ENCODE measurements at regions not wholly inside any gene's neighbourhood (a gene's known extent, or its start where the extent isn't known, plus 50 kb on each side); places are given as distances from the start of the nearest gene placed in this dataset.

DNA sequence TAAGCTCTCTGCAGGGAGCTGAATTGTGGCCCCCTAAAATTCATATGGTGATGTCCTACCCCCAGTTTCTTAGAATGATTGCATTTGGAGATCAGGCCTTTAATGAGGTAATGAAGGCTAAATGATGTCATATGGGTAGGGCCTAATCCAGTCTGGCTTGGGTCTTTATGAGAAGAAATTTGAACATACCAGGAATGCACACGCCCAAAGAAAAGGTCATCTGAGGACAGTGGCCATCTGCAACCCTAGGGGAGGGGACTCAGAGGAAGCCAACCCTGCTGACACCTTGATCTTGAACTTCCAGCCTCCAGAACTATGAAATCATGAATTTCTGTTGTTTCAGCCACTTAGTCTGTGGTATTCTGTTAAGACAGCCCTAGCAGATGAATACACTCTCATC, 426.7 kb downstream of the EPHA4 start:
- TF ChIP-seq, protein P1, sequence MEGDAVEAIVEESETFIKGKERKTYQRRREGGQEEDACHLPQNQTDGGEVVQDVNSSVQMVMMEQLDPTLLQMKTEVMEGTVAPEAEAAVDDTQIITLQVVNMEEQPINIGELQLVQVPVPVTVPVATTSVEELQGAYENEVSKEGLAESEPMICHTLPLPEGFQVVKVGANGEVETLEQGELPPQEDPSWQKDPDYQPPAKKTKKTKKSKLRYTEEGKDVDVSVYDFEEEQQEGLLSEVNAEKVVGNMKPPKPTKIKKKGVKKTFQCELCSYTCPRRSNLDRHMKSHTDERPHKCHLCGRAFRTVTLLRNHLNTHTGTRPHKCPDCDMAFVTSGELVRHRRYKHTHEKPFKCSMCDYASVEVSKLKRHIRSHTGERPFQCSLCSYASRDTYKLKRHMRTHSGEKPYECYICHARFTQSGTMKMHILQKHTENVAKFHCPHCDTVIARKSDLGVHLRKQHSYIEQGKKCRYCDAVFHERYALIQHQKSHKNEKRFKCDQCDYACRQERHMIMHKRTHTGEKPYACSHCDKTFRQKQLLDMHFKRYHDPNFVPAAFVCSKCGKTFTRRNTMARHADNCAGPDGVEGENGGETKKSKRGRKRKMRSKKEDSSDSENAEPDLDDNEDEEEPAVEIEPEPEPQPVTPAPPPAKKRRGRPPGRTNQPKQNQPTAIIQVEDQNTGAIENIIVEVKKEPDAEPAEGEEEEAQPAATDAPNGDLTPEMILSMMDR (IDR thresholded peaks at IDR 0.05; ENCODE audit: extremely low read depth, insufficient read depth, missing control alignments), result no peak
- in situ Hi-C loops (cut with MboI; ENCODE audit: low pct_unique_long_range_greater_than_20kb, low sequenced_read_pairs, unreplicated experiment), result loop anchor here (25.0 kb wide), 1 partner anchor 108 kb away; no protein-coding TSS in a partner anchor
- no peak for DNase-seq (ENCODE audit: low spot score)

DNA sequence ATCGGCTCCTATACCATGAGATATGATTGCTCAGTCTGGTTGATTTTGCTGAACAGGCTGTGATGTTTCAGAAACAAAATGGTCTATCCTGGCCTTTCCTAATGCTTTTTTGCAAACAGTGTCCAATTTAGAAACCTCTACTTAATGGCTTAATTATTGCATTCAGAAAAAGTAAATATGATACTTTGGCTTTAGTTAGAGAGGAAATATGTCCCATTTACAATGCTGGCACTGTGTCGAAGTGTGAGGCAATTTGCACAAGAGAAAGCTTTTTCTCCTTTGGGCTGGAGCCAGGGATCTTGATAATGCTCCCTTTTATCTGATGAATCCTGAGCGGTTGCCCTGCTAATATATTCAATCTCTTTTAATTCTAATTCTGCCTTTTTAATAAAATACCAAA, 418.9 kb downstream of the EPHA4 start:
- TF ChIP-seq, protein P1 (IDR thresholded peaks at IDR 0.05; ENCODE audit: extremely low read depth, insufficient read depth, missing control alignments), result no peak
- DNase-seq (ENCODE audit: low spot score), result no peak
- in situ Hi-C loops (cut with MboI; ENCODE audit: low pct_unique_long_range_greater_than_20kb, low sequenced_read_pairs, unreplicated experiment), result no loop called here

DNA sequence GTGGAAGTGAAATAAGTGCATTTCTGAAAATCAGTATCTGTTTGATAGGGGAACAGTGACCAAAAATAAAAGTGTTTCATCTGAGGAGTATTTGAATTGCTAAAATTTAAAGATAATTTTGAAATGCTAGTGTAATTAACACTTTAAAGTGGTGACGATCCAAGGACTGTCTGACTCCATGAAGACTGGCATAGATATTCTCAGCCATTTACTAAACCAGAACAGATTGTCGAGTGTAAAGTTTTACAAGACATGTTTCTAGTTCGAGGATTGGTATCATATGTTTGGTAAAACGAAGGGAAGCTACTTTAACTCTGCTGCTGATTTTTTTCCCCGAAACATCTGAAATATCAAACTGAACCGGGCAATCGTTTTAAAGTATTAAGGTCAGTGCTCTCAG, 417.9 kb downstream of the EPHA4 start:
- in situ Hi-C loops (cut with MboI; ENCODE audit: low pct_unique_long_range_greater_than_20kb, low sequenced_read_pairs, unreplicated experiment), result no loop called here
- DNase-seq (ENCODE audit: low spot score), result no peak
- TF ChIP-seq, protein P1 (IDR thresholded peaks at IDR 0.05; ENCODE audit: extremely low read depth, insufficient read depth, missing control alignments), result no peak

DNA sequence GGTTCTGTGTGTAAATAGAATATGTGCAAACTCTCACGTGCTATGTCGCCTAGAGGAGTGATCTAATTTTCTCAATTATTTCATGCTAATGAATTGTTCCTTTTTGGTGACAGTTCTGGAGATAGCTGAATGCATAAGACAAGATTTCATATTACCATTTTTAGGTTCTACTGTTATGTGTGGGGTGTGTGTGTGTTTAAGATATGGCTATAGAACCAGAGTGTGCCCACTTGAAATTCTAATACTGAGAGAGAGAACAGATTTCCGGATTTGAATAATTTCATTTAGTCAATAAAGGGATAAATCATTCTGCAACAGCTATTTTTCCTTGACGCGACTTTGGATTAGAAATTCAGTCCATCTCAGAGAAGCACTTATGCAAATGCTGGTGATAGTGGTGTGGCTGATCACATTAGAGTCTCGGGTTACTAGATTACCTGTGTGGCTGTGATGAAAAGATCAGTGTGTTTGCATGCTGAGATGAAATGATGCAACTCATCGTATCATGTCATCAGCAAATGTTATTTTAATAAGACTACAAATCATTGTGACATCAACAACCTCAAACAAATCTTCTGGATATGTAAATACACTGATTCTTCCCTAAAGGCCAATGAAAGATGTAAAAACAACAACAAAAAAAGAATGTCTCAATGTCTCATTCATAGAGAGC, 415.9 kb downstream of the EPHA4 start:
- TF ChIP-seq, protein P1 (IDR thresholded peaks at IDR 0.05; ENCODE audit: extremely low read depth, insufficient read depth, missing control alignments), result no peak
- in situ Hi-C loops (cut with MboI; ENCODE audit: low pct_unique_long_range_greater_than_20kb, low sequenced_read_pairs, unreplicated experiment), result no loop called here
- DNase-seq (ENCODE audit: low spot score), result no peak

DNA sequence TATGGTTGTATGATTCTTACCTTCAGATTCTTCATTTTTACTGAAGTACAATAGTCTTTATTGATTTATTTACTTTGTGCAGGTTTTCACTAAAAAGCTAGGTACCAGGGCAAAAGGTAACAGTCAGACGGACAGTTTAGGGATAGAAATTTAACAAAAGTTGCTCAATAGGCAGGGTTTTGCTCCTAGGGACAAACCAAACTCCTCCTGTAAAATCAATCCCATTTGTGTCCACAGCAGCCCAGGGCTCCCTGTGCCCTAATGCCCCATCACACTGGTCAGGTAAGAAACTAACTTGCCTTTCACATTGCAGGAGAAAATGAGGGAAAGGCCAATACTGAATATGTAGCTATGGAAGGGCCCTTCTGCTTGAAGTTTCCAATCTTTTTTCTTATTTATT, 410.9 kb downstream of the EPHA4 start:
- in situ Hi-C loops (cut with MboI; ENCODE audit: low pct_unique_long_range_greater_than_20kb, low sequenced_read_pairs, unreplicated experiment), result no loop called here
- TF ChIP-seq, protein P1 (IDR thresholded peaks at IDR 0.05; ENCODE audit: extremely low read depth, insufficient read depth, missing control alignments), result no peak
- no peak for DNase-seq (ENCODE audit: low spot score)

DNA sequence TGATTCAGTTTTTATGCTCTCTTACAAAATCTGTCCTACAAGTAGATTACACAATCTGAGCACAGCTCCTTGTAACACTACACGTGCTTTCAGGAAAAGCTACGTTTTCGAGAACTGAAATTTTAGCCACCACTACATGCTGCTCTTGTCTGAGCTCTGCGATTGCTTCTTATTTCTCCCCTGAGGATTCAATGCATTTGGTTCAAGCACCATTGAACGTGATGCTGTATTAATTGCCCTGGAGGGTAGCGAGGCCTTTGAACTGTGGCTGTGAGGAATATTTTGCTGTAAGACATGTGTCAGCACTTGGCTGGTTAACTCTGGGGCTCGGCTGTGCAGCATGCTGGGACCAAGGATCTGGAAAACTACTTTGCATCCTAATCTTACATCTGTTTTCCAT, 405.8 kb downstream of the EPHA4 start:
- in situ Hi-C loops (cut with MboI; ENCODE audit: low pct_unique_long_range_greater_than_20kb, low sequenced_read_pairs, unreplicated experiment), result no loop called here
- no peak for DNase-seq (ENCODE audit: low spot score)
- TF ChIP-seq, protein P1 (IDR thresholded peaks at IDR 0.05; ENCODE audit: extremely low read depth, insufficient read depth, missing control alignments), result no peak
